HG02938 (cell line): ENCODE measurements at regions not wholly inside any gene's neighbourhood (a gene's known extent, or its start where the extent isn't known, plus 50 kb on each side); places are given as distances from the start of the nearest gene placed in this dataset.
"Not testable (repeated sequence)": the region's sequence is repeated elsewhere in the genome, so short reads cannot be mapped to it uniquely, and the experiment has no call there.

Experiments
- ATAC-seq: cut with Tn5 transposase; IDR thresholded peaks from one replicate; pipeline ENCODE4 v1.9.1; 2021; ENCODE audit warnings: mild to moderate bottlenecking, moderate library complexity; ENCODE audit not compliant: unreplicated experiment

GRCh38 chr21:27860314-27860955 is 893.5 kb upstream of the ADAMTS5 start:
- ATAC-seq, result not testable (repeated sequence)

GRCh38 chr21:27858053-27858825 is 891.4 kb upstream of the ADAMTS5 start:
- ATAC-seq, result not testable (repeated sequence)

- ATAC-seq, result not testable (repeated sequence)
Measured at GRCh38 chr21:27856988-27857387, 890.1 kb upstream of the ADAMTS5 start.

GRCh38 chr21:27841084-27841672 is 874.3 kb upstream of the ADAMTS5 start:
- no peak for ATAC-seq

- ATAC-seq, result no peak
Measured at GRCh38 chr21:27840262-27840661, 873.4 kb upstream of the ADAMTS5 start.

GRCh38 chr21:27839512-27840115 is 872.7 kb upstream of the ADAMTS5 start:
- ATAC-seq, result no peak

- no peak for ATAC-seq
Measured at GRCh38 chr21:27838573-27838972, 871.7 kb upstream of the ADAMTS5 start.

GRCh38 chr21:27837936-27838335 is 871.0 kb upstream of the ADAMTS5 start:
- ATAC-seq, result no peak

GRCh38 chr21:27833298-27833697 is 866.4 kb upstream of the ADAMTS5 start:
- ATAC-seq, result no peak

GRCh38 chr21:27831816-27832569 is 865.1 kb upstream of the ADAMTS5 start:
- ATAC-seq, result no peak

- ATAC-seq, result no peak
Measured at GRCh38 chr21:27831177-27831576, 864.3 kb upstream of the ADAMTS5 start.

GRCh38 chr21:27827972-27828371 is 861.1 kb upstream of the ADAMTS5 start:
- no peak for ATAC-seq

GRCh38 chr21:27825035-27825434 is 858.1 kb upstream of the ADAMTS5 start:
- no peak for ATAC-seq

GRCh38 chr21:27823652-27824201 is 856.8 kb upstream of the ADAMTS5 start:
- no peak for ATAC-seq

- no peak for ATAC-seq
Measured at GRCh38 chr21:27820342-27820741, 853.5 kb upstream of the ADAMTS5 start.

GRCh38 chr21:27819299-27819698 is 852.4 kb upstream of the ADAMTS5 start:
- no peak for ATAC-seq

- ATAC-seq, result no peak
Measured at GRCh38 chr21:27818847-27819246, 852.0 kb upstream of the ADAMTS5 start.

GRCh38 chr21:27817902-27818623 is 851.2 kb upstream of the ADAMTS5 start:
- no peak for ATAC-seq

- ATAC-seq, result no peak
Measured at GRCh38 chr21:27817074-27817473, 850.2 kb upstream of the ADAMTS5 start.

GRCh38 chr21:27816301-27816700 is 849.4 kb upstream of the ADAMTS5 start:
- ATAC-seq, result no peak
